ENCODE measurements at regions not wholly inside any gene's neighbourhood (a gene's known extent, or its start where the extent isn't known, plus 50 kb on each side); places are given as distances from the start of the nearest gene placed in this dataset.
A peak's percentile ranks its signal among the peaks of the same experiment; 100 is the strongest.

GRCh38 chr10:10796774-10797415, 220.8 kb upstream of the CELF2 start:
- H3K27me3 ChIP-seq (ENCODE audit: insufficient read depth, low read length), result no peaks in the 10 kb centered on the region
- RAD21 ChIA-PET (ENCODE audit: low non-redundant PET in 1 of 2, low total read pairs in 2 of 2, uncharacterized antibody in 2 of 2, unreplicated experiment in 2 of 2), result no interaction called here
- H3K9me2 ChIP-seq (ENCODE audit: insufficient read depth), result no peaks in the 10 kb centered on the region
- H3K4me2 ChIP-seq (ENCODE audit: low read length), result no peak overlapping the region
- POLR2A ChIA-PET, result no interaction called here
- H3K27ac ChIP-seq (ENCODE audit: low read depth, low read length), result no peak overlapping the region
- CTCF ChIA-PET, result no interaction called here
- H3K4me3 ChIP-seq (replicated peaks in 1 of 2; ENCODE audit: low read depth in 1 of 2, low read length in 2 of 2), result no peak overlapping the region
- TF ChIP-seq TCF7L2 (IDR thresholded peaks at IDR 0.05; ENCODE audit: borderline replicate concordance, extremely low read depth, insufficient read depth, insufficient read length) (peak; percentile 17), CBX3 (IDR thresholded peaks at IDR 0.05; ENCODE audit: low read depth) (no peak), EGR1 (IDR thresholded peaks at IDR 0.05; ENCODE audit: low read depth) (no peak), POLR2A (IDR thresholded peaks at IDR 0.05; ENCODE audit: borderline replicate concordance, extremely low read depth, insufficient read depth, insufficient read length) (peak; percentile 11), EZH2phosphoT487 (IDR thresholded peaks at IDR 0.05; ENCODE audit: borderline replicate concordance) (no peak), ELF1 (IDR thresholded peaks at IDR 0.05; ENCODE audit: borderline replicate concordance, low read depth) (no peak)
- no peak for DNase-seq (ENCODE audit: low read depth, low spot score)
- peaks cover 0 to 11% of the 10 kb centered on the region in 2 experiments; a peak in 2 of 4 replicates for H3K9me3 ChIP-seq (ENCODE audit: control insufficient read depth in 1 of 2, insufficient read depth in 1 of 2, low read depth in 1 of 2, low read length in 2 of 2)
- no peaks in the 10 kb centered on the region for H3K36me3 ChIP-seq (ENCODE audit: control insufficient read depth in 1 of 2, insufficient read depth in 2 of 2, low read length in 2 of 2)
- no peak overlapping the region for H3K9ac ChIP-seq (ENCODE audit: low read length)
- H3K4me1 ChIP-seq (ENCODE audit: control insufficient read depth in 1 of 2, insufficient read depth in 2 of 2, low read length in 2 of 2), result no peaks in the 10 kb centered on the region
- no peaks in the 10 kb centered on the region for H4K20me1 ChIP-seq (ENCODE audit: insufficient read depth)
- intact Hi-C loops (cut with micrococcal nuclease), result no loop called here
- no peak for ATAC-seq
- H2AFZ ChIP-seq (ENCODE audit: low read depth, low read length, poor library complexity, severe bottlenecking), result no peak overlapping the region
- BruUV-seq (replicated peaks), result no TSS peak
- H3K79me2 ChIP-seq (ENCODE audit: insufficient read depth, low read length), result no peaks in the 10 kb centered on the region

GRCh38 chr10:10797513-10797912, 220.2 kb upstream of the CELF2 start:
- Histone ChIP-seq H3K4me1 (ENCODE audit: control insufficient read depth in 1 of 2, insufficient read depth in 2 of 2, low read length in 2 of 2) (no peaks in the 10 kb centered on the region), H3K4me2 (ENCODE audit: low read length) (no peak overlapping the region), H3K79me2 (ENCODE audit: insufficient read depth, low read length) (no peaks in the 10 kb centered on the region), H3K27ac (ENCODE audit: low read depth, low read length) (no peak overlapping the region), H4K20me1 (ENCODE audit: insufficient read depth) (no peaks in the 10 kb centered on the region), H2AFZ (ENCODE audit: low read depth, low read length, poor library complexity, severe bottlenecking) (no peak overlapping the region), H3K4me3 (replicated peaks in 1 of 2; ENCODE audit: low read depth in 1 of 2, low read length in 2 of 2) (no peak overlapping the region), H3K9me2 (ENCODE audit: insufficient read depth) (no peaks in the 10 kb centered on the region), H3K9ac (ENCODE audit: low read length) (no peak overlapping the region), H3K36me3 (ENCODE audit: control insufficient read depth in 1 of 2, insufficient read depth in 2 of 2, low read length in 2 of 2) (no peaks in the 10 kb centered on the region), H3K27me3 (ENCODE audit: insufficient read depth, low read length) (no peaks in the 10 kb centered on the region), H3K9me3 (ENCODE audit: control insufficient read depth in 1 of 2, insufficient read depth in 1 of 2, low read depth in 1 of 2, low read length in 2 of 2) (peaks cover under 1 to 11% of the 10 kb centered on the region in 2 experiments; a peak in 2 of 4 replicates)
- ChIA-PET CTCF (no interaction called here), POLR2A (no interaction called here), RAD21 (ENCODE audit: low non-redundant PET in 1 of 2, low total read pairs in 2 of 2, uncharacterized antibody in 2 of 2, unreplicated experiment in 2 of 2) (no interaction called here)
- no peak for ATAC-seq
- intact Hi-C loops (cut with micrococcal nuclease), result no loop called here
- no peak for DNase-seq (ENCODE audit: low read depth, low spot score)
- BruUV-seq (replicated peaks), result no TSS peak
- TF ChIP-seq ZNF274 (IDR thresholded peaks at IDR 0.05; ENCODE audit: low read depth, low read length) (no peak), SIN3A (IDR thresholded peaks at IDR 0.05; ENCODE audit: low read depth) (no peak), SRF (IDR thresholded peaks at IDR 0.05; ENCODE audit: low read depth) (no peak), ZFX (IDR thresholded peaks at IDR 0.05) (no peak), EZH2 (IDR thresholded peaks at IDR 0.05) (no peak), ATF3 (IDR thresholded peaks at IDR 0.05) (no peak), EGR1 (IDR thresholded peaks at IDR 0.05; ENCODE audit: low read depth) (no peak), POLR2A (IDR thresholded peaks at IDR 0.05; ENCODE audit: borderline replicate concordance, extremely low read depth, insufficient read depth, insufficient read length) (no peak), ELF1 (IDR thresholded peaks at IDR 0.05; ENCODE audit: borderline replicate concordance, low read depth) (no peak), REST (IDR thresholded peaks at IDR 0.05; ENCODE audit: low read depth) (no peak), POLR2AphosphoS5 (IDR thresholded peaks at IDR 0.05; ENCODE audit: low read depth, low read length) (no peak), TCF7L2 (IDR thresholded peaks at IDR 0.05; ENCODE audit: borderline replicate concordance, extremely low read depth, insufficient read depth, insufficient read length) (no peak), JUND (IDR thresholded peaks at IDR 0.05) (no peak), YY1 (IDR thresholded peaks at IDR 0.05; ENCODE audit: extremely low read depth, insufficient replicate concordance, low read depth, low read length) (no peak), FOSL1 (IDR thresholded peaks at IDR 0.05; ENCODE audit: low read depth) (no peak), SP1 (IDR thresholded peaks at IDR 0.05; ENCODE audit: low read depth) (no peak)
- TF ChIP-seq, protein P1, sequence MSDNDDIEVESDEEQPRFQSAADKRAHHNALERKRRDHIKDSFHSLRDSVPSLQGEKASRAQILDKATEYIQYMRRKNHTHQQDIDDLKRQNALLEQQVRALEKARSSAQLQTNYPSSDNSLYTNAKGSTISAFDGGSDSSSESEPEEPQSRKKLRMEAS (IDR thresholded peaks at IDR 0.05), result no peak

Data from HCT116 (cell line).